ENCODE measurements at regions not wholly inside any gene's neighbourhood (a gene's known extent, or its start where the extent isn't known, plus 50 kb on each side); places are given as distances from the start of the nearest gene placed in this dataset.

- Histone ChIP-seq H3K27ac (no peak overlapping the region), H3K4me3 (no peak overlapping the region), H3K4me1 (no peaks in the 10 kb centered on the region), H3K9me3 (no peaks in the 10 kb centered on the region), H3K36me3 (no peaks in the 10 kb centered on the region), H3K27me3 (no peaks in the 10 kb centered on the region)
- TF ChIP-seq CTCF (IDR thresholded peaks at IDR 0.05) = no peak
- DNase-seq = no peak
- intact Hi-C loops (cut with DNase I; ENCODE audit: low total_unique reads) = no loop called here
Observed at GRCh38 chr5:61931236-61931635, 374.8 kb upstream of the KIF2A start.

- no peak for DNase-seq
- no peak overlapping the region for H3K4me3 ChIP-seq
- intact Hi-C loops (cut with DNase I; ENCODE audit: low total_unique reads) = no loop called here
Observed at GRCh38 chr5:61933787-61934626, 372.0 kb upstream of the KIF2A start.

GRCh38 chr5:61941637-61942036, 364.4 kb upstream of the KIF2A start:
- Histone ChIP-seq H3K4me1 (no peaks in the 10 kb centered on the region), H3K36me3 (no peaks in the 10 kb centered on the region), H3K27me3 (no peaks in the 10 kb centered on the region), H3K27ac (no peak overlapping the region), H3K9me3 (no peaks in the 10 kb centered on the region), H3K4me3 (no peak overlapping the region)
- intact Hi-C loops (cut with DNase I; ENCODE audit: low total_unique reads) = no loop called here
- DNase-seq = no peak
- TF ChIP-seq CTCF (IDR thresholded peaks at IDR 0.05) = no peak

More at GRCh38 chr5:61933787-61934626, 372.0 kb upstream of the KIF2A start:
- Histone ChIP-seq H3K27me3 (no peaks in the 10 kb centered on the region), H3K4me1 (no peaks in the 10 kb centered on the region), H3K27ac (no peak overlapping the region), H3K36me3 (no peaks in the 10 kb centered on the region), H3K9me3 (no peaks in the 10 kb centered on the region)
- TF ChIP-seq CTCF (IDR thresholded peaks at IDR 0.05) = peak; percentile 25 to 36

- H3K27ac ChIP-seq = no peak overlapping the region
- no peaks in the 10 kb centered on the region for H3K36me3 ChIP-seq
- H3K9me3 ChIP-seq = no peaks in the 10 kb centered on the region
- no peaks in the 10 kb centered on the region for H3K27me3 ChIP-seq
- no peaks in the 10 kb centered on the region for H3K4me1 ChIP-seq
- H3K4me3 ChIP-seq = no peak overlapping the region
- no peak for DNase-seq
- TF ChIP-seq CTCF (IDR thresholded peaks at IDR 0.05) = no peak
- intact Hi-C loops (cut with DNase I; ENCODE audit: low total_unique reads) = no loop called here
Observed at GRCh38 chr5:61942462-61943049, 363.4 kb upstream of the KIF2A start.

- intact Hi-C loops (cut with DNase I; ENCODE audit: low total_unique reads) = no loop called here
- no peak for TF ChIP-seq CTCF (IDR thresholded peaks at IDR 0.05)
Observed at GRCh38 chr5:61943713-61944112, 362.3 kb upstream of the KIF2A start.

More at GRCh38 chr5:61943713-61944112, 362.3 kb upstream of the KIF2A start:
- Histone ChIP-seq H3K4me3 (no peak overlapping the region), H3K36me3 (no peaks in the 10 kb centered on the region), H3K4me1 (no peaks in the 10 kb centered on the region), H3K27ac (no peak overlapping the region), H3K27me3 (no peaks in the 10 kb centered on the region), H3K9me3 (no peaks in the 10 kb centered on the region)
- no peak for DNase-seq
